ENCODE measurements at regions not wholly inside any gene's neighbourhood (a gene's known extent, or its start where the extent isn't known, plus 50 kb on each side); places are given as distances from the start of the nearest gene placed in this dataset.

DNA sequence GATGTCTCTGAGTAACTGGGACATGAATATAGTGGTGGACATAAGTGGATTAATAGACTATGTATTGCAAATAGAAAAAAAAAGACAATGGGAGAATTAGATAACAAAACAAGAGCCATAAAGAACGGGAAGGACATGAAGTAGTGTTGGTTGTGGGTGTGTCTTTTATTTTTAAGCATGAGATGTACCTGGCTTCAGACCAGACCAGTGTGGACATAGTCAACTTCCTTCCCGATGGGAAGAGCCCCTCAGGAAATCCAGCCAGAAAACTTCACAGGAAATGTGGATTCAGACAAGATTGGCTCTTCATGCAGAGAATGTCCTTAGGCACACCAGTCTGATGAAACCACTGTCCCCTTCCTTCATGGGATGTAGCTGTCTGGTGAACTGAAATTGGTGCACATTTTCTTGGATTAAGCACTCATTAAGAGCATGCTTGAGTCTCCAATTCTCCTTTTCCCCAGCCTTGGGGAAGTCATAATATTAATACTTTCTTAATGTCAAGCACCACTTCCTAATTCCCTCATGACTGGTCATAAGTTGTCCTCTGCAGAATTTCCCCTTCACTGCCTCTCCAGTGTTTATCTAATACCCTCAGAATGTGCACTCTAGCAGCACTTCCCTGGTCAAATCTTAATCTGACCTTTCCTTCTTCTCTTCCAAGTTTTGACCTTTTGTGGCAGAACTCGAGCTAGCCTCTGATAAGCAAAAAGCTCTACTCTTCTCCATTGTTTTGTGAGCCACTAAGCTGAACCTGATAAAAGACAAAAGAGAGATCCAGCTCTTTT lies 350.6 kb upstream of the MAF start:
- TF ChIP-seq, protein P1, sequence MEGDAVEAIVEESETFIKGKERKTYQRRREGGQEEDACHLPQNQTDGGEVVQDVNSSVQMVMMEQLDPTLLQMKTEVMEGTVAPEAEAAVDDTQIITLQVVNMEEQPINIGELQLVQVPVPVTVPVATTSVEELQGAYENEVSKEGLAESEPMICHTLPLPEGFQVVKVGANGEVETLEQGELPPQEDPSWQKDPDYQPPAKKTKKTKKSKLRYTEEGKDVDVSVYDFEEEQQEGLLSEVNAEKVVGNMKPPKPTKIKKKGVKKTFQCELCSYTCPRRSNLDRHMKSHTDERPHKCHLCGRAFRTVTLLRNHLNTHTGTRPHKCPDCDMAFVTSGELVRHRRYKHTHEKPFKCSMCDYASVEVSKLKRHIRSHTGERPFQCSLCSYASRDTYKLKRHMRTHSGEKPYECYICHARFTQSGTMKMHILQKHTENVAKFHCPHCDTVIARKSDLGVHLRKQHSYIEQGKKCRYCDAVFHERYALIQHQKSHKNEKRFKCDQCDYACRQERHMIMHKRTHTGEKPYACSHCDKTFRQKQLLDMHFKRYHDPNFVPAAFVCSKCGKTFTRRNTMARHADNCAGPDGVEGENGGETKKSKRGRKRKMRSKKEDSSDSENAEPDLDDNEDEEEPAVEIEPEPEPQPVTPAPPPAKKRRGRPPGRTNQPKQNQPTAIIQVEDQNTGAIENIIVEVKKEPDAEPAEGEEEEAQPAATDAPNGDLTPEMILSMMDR (IDR thresholded peaks at IDR 0.05; ENCODE audit: insufficient read depth, low read length, poor library complexity, severe bottlenecking): no peak
- no peak for TF ChIP-seq EZH2phosphoT487 (conservative IDR thresholded peaks at IDR 0.05; ENCODE audit: low read length)

All from SU-DHL-6 (cell line).